Activated T-helper 1 cell treated with anti-CD3 and anti-CD28 coated beads, Interleukin-12 subunit alpha, Interleukin-12 subunit beta, Interleukin-2, Interleukin-4 antibody, amounts not matched to agents 30 ng/mL and 10 ng/mL and 1 ng/mL, durations not matched to agents 14 hours and 24 hours and 36 hours (primary cell): ENCODE measurements at regions not wholly inside any gene's neighbourhood (a gene's known extent, or its start where the extent isn't known, plus 50 kb on each side); places are given as distances from the start of the nearest gene placed in this dataset.
"Not testable (repeated sequence)": the region's sequence is repeated elsewhere in the genome, so short reads cannot be mapped to it uniquely, and the experiment has no call there.

Experiments used
- DNase-seq: peaks from one replicate; pipeline ENCODE4 v3.0.0; 2021; ENCODE audit warnings: low spot score
- H3K27ac Mint-ChIP-seq: one replicate; pipeline ENCODE4 v1.8.0; 2021; ENCODE audit warnings: mild to moderate bottlenecking, mixed read lengths
- H3K27me3 Mint-ChIP-seq: one replicate; pipeline ENCODE4 v1.8.0; 2022; ENCODE audit warnings: mild to moderate bottlenecking, moderate library complexity, mixed read lengths; ENCODE audit not compliant: insufficient read depth
- H3K36me3 Mint-ChIP-seq: one replicate; pipeline ENCODE4 v1.8.0; 2021; ENCODE audit warnings: low read depth, mixed read lengths
- H3K4me1 Mint-ChIP-seq: one replicate; pipeline ENCODE4 v1.8.0; 2021; ENCODE audit warnings: low read depth, mixed read lengths
- H3K4me3 Mint-ChIP-seq: one replicate; pipeline ENCODE4 v1.8.0; 2021; ENCODE audit warnings: mild to moderate bottlenecking, moderate library complexity, mixed read lengths
- H3K9me3 Mint-ChIP-seq: one replicate; pipeline ENCODE4 v1.8.0; 2021; ENCODE audit warnings: mixed read lengths
- intact Hi-C: fragments of 100-400 bp; cut with micrococcal nuclease; formaldehyde crosslinking; loops from one replicate; pipeline ENCODE4 v1.15.1; 2024

DNA sequence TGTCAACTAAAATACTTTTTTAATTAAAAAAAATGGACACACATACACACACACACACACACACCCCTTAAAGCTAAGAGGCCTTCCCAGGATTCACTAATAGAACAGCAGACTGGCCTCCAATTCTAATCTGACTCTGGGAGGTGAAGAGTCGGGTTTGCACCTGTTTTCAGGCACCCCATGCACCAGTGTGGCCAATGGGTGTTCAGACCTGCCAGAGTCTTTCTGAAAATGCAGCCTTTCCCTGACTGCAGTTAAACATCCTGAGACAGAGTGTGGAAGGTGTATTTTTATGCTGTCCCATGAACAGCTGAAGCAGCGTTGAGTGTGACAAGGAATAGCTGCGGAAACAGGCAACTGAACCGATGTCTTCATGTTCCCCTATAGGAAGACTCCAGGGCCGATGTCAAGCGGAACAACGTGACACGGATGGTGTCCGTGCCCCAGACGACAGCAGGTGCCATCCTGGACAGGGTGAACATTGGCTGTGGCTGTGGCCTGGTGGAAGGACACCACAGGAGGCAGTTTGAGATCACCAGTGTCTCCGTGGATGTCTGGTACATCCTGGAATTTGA lies 74.6 kb upstream of the LYZL2 start:
- DNase-seq = no peak
- Mint-ChIP-seq H3K36me3 (peaks cover 2% of the 10 kb centered on the region), H3K27ac (peak overlapping the region; percentile 95), H3K9me3 (no peaks in the 10 kb centered on the region), H3K4me3 (peak overlapping the region; percentile 85), H3K4me1 (peaks cover 76% of the 10 kb centered on the region), H3K27me3 (no peaks in the 10 kb centered on the region)
- intact Hi-C loops = loop anchor here (2.0 to 10.0 kb wide), 5 partner anchors 287 to 1651 kb away; partner anchors contain the start of gene ARHGAP12

DNA sequence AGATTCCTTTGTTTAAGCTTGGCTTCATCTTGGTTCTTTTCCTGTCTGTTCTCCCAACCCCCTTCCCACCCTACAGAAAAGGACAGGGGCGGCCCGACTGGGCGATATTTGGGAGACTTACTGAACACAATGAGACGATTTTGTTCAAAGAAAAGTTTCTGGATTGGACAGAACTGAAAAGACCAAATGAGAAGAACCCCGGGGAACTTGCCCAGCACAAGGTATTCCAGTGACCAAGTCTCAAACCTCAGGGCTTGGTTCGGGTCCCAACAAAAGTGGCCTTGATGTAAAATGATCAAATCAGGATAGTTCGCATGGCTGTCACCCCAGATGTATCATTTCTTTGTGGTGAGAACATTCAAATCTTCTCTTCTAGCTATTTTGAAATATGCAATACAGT lies 73.9 kb upstream of the LYZL2 start:
- Mint-ChIP-seq H3K4me1 (peaks cover 75% of the 10 kb centered on the region), H3K27ac (peak overlapping the region; percentile 95), H3K4me3 (peak overlapping the region; percentile 85)
- not testable (repeated sequence) for H3K27me3 Mint-ChIP-seq, DNase-seq, H3K36me3 Mint-ChIP-seq, H3K9me3 Mint-ChIP-seq
- intact Hi-C loops = loop anchor here (5.0 to 10.0 kb wide), 4 partner anchors 286 to 1651 kb away; partner anchors contain the start of gene ARHGAP12

DNA sequence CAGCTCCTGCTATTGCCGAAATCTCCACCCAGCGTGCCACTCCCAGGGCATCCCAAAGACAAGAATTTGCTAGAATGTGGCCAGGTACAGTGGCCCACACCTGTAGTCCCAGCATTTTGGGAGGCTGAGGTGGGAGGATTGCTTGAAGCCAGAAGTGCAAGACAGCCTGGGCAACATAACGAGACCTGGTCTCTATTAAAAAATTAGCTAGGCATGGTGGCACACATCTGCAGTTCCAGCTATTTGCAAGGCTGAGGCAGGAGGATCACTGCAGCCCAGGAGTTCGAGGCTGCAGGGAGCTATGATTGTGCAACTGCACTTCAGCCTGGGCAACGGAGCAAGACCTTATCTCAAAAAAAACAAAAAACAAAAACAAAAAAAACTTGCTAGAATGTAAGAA lies 73.3 kb upstream of the LYZL2 start:
- H3K9me3 Mint-ChIP-seq = no peaks in the 10 kb centered on the region
- H3K4me1 Mint-ChIP-seq = peaks cover 81% of the 10 kb centered on the region
- DNase-seq = no peak
- peaks cover 3% of the 10 kb centered on the region for H3K36me3 Mint-ChIP-seq
- peak overlapping the region; percentile 89 for H3K27ac Mint-ChIP-seq
- H3K4me3 Mint-ChIP-seq = peak overlapping the region; percentile 85
- intact Hi-C loops = loop anchor here (5.0 to 10.0 kb wide), 4 partner anchors 286 to 1652 kb away; partner anchors contain the start of gene ARHGAP12
- no peaks in the 10 kb centered on the region for H3K27me3 Mint-ChIP-seq

DNA sequence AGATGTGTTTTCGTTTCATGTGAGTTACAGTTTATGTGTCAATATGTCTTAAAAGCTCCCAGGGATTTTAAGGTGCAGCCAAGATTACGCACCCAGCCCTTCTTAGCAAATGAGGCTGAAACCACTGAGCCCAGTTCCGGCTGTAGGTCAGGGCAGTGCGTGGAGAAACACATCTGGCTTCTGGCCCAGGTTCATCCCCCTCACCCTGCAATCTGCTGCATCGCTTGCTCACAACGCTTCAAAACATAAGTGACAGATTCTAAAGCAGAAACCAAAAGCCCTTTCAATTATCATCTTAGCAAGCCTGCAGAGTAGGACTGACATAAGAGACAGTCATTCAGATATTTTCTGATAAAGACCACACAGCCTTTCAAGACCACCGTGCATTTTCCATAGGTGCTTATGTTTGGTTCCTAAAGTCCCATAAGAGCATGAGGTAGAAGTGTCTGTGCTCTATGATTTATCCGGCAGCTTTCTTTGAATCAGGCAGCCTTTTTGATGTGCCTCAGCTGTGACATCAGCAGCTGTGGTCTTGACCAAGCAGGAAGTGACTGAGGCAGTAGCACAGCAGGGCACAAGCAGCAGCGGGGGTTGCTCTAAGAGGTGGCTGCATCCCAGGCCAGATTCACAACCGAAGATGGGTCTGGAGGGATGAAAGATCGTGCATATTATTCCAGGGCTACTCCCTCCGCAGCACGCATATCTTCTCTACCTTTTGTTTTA lies 72.1 kb upstream of the LYZL2 start:
- intact Hi-C loops = loop anchor here (1.0 to 10.0 kb wide), 11 partner anchors 19 to 1653 kb away; partner anchors contain the start of genes ARHGAP12 and ZEB1
- Mint-ChIP-seq H3K27me3 (no peaks in the 10 kb centered on the region), H3K9me3 (no peaks in the 10 kb centered on the region), H3K27ac (peak overlapping the region; percentile 94), H3K4me3 (peak overlapping the region; percentile 73), H3K4me1 (peaks cover 91% of the 10 kb centered on the region), H3K36me3 (peaks cover 5% of the 10 kb centered on the region)
- peak; percentile 74 for DNase-seq

DNA sequence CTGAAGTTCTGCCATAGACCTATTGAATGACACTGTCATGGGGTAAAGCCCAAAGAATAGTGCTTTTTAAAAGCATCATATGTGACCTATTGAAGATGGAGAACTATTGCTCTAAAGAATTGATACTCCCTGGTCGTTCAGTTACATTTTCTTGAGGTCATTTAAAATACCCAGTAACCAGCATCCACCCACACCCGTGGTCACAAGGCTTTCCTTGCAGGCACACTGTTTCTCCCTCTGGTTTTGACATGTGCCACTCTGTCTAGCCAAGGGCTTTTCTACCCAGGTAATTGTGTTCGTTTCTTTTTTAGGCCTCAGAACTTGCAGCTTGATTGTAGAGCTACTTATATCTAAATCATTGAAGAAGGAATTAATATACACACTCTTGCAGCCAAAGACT lies 68.3 kb upstream of the LYZL2 start:
- H3K9me3 Mint-ChIP-seq = no peaks in the 10 kb centered on the region
- H3K36me3 Mint-ChIP-seq = peaks cover 6% of the 10 kb centered on the region
- H3K27ac Mint-ChIP-seq = peak overlapping the region; percentile 70
- H3K27me3 Mint-ChIP-seq = no peaks in the 10 kb centered on the region
- H3K4me1 Mint-ChIP-seq = peaks cover 81% of the 10 kb centered on the region
- peak overlapping the region; percentile 16 for H3K4me3 Mint-ChIP-seq
- DNase-seq = no peak
- intact Hi-C loops = no loop called here

DNA sequence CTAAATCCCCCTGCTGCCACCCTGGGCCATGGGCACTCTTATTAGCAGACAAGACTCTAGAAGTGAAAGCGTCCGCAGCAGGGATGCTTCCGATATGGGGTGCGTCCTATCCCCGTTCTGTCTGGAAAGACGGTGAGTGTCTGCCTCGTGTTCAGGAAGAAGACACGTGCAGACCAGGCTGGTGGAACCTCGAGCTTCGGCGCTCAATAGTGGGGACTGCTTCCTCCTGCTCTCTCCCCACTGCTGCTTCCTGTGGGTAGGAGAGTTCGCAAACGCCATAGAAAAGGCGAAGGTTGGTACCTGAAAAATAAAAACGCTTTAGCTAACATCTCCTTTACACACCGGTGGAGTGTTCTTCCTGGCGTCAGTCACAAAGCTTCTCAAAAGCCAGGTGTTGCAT lies 67.7 kb upstream of the LYZL2 start:
- H3K9me3 Mint-ChIP-seq, DNase-seq, H3K27me3 Mint-ChIP-seq, intact Hi-C loops, H3K36me3 Mint-ChIP-seq: not testable (repeated sequence)
- peaks cover 76% of the 10 kb centered on the region for H3K4me1 Mint-ChIP-seq
- peak overlapping the region; percentile 70 for H3K27ac Mint-ChIP-seq
- peak overlapping the region; percentile 15 for H3K4me3 Mint-ChIP-seq

DNA sequence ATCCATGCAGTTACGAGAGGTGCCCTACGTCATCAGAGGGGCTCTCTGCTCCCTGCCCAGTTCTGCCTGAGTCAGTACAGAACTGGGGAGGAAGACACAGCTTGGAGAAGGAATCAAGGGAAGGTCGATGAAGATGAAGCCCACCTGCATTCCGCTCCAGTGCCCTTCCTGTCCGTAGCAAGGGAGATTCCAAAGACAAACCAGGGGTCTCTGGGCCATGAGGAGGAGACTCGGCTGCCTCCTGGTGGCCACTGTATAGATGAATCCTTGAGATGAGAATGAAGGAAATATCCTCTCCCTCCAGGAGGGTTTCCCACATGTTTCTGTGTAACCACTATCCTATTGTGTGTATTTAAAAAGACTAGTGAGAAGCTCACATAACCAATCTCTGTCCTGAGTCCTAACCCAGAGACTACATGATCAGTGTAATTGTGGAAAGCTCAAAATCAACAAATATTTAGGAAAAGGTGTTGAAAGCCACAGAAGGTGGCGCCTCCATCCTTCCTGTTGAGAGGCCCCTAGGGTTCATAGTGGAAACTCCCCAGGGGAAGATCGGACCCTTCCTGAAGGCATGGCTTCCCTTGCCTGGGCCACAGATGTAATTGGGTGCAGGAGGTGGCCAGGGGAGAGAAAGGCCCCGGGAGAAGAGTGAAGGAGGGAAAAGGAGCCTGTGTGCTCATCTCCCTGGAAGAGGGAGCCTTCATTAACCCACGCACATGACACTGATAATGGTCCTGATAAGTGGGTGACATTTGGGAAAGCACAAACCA lies 67.0 kb upstream of the LYZL2 start:
- peak overlapping the region; percentile 31 for H3K4me3 Mint-ChIP-seq
- H3K36me3 Mint-ChIP-seq, intact Hi-C loops, H3K27me3 Mint-ChIP-seq, DNase-seq, H3K9me3 Mint-ChIP-seq: not testable (repeated sequence)
- peak overlapping the region; percentile 90 for H3K27ac Mint-ChIP-seq
- peaks cover 73% of the 10 kb centered on the region for H3K4me1 Mint-ChIP-seq

DNA sequence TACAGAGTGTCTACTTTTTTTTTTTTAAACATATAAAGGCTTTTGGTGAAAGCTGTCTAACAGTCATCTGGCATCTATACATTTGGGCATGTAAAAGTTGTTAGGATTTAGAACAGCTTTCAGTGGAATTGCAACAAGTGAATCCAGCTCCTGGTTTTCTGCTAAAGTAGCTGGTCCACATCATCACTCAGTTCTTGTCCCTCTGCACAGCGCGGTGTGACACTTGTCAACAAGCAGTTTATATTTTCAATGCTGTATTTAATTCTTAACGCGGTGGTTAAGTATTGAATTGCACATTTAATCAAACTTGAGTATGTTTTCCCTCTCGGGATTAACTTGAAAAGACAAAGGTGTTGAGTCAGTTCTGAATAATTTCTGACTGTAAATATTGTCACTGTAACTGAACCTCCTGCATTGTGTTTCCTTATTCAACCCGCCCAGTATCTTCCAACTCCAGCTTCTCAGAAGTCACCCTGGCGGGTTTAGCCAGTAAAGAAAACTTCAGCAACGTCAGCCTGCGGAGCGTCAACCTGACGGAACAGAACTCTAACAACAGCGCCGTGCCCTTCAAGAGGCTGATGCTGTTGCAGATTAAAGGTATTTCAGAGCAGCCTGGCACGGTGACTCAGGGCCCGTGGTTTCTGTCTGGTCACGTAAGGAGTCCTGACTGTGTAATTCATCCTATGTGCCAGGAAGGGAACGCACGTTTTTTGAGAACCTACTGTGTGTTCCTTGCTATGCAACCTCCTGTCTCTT lies 66.1 kb upstream of the LYZL2 start:
- H3K27me3 Mint-ChIP-seq, H3K36me3 Mint-ChIP-seq, H3K9me3 Mint-ChIP-seq: not testable (repeated sequence)
- H3K4me3 Mint-ChIP-seq = peak overlapping the region; percentile 31
- intact Hi-C loops = loop anchor here (1.0 to 2.0 kb wide), 2 partner anchors 8 to 647 kb away; no protein-coding TSS in a partner anchor
- H3K27ac Mint-ChIP-seq = peak overlapping the region; percentile 90
- peaks cover 66% of the 10 kb centered on the region for H3K4me1 Mint-ChIP-seq
- DNase-seq = peak; percentile 65

DNA sequence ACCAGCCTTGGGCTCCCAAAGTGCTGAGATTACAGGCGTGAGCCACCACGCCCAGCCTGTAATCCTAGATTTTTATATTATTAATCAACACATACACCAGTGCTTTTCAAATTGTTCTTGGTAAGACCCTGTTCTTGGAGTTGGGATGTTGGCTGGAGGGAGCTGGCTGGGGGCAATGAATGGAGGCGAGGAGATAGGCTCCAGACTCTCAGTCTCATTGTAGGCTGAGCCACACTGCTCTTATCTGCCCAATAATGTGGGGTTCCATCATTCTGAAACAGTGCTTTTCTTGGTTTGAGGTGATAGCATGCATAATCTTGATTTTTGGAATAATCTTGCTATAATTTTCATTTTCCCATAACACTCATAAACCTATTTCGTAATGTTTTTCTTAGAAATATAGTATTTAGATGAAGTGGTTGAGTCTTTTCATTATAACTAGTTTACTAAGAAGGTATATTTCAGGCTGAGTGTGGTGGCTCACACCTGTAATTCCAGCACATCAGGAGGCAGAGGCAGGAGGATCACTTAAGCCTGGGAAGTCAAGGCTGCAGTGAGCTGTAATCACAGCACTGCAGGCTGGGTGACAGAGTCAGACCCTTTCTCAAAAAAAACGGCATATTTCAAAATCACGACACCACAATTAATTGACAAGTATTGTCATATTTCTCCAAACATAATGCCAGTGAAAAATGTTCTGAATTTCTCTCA lies 65.1 kb upstream of the LYZL2 start:
- H3K27me3 Mint-ChIP-seq = no peaks in the 10 kb centered on the region
- H3K27ac Mint-ChIP-seq = peak overlapping the region; percentile 82
- peaks cover 8% of the 10 kb centered on the region for H3K36me3 Mint-ChIP-seq
- H3K4me1 Mint-ChIP-seq = peaks cover 56% of the 10 kb centered on the region
- no peak for DNase-seq
- intact Hi-C loops = loop anchor here (1.0 to 2.0 kb wide), 3 partner anchors 7 to 648 kb away; no protein-coding TSS in a partner anchor
- H3K4me3 Mint-ChIP-seq = peak overlapping the region; percentile 49
- no peaks in the 10 kb centered on the region for H3K9me3 Mint-ChIP-seq

DNA sequence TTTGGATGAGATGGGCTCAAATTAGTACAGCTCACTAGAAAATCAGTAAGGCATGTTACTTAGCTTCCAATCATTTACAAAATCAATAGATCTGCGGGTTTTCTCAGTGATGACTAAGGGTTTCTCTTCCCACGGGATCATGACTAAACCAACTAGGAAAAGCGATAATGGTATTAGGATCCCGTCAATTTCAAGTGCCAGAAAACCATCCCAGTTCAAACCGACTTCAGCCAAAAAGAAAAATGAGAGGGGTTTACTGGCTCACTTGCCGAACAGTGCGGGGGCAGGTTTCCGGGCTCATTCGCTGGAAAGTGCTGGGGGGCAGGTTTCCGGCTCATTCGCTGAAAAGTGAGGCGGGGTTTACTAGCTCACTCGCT lies 62.1 kb upstream of the LYZL2 start:
- H3K9me3 Mint-ChIP-seq = no peaks in the 10 kb centered on the region
- no peak for DNase-seq
- H3K4me1 Mint-ChIP-seq = peaks cover 47% of the 10 kb centered on the region
- intact Hi-C loops = no loop called here
- no peak overlapping the region for H3K4me3 Mint-ChIP-seq
- H3K27ac Mint-ChIP-seq = no peak overlapping the region
- peaks cover 4% of the 10 kb centered on the region for H3K36me3 Mint-ChIP-seq
- H3K27me3 Mint-ChIP-seq = no peaks in the 10 kb centered on the region

DNA sequence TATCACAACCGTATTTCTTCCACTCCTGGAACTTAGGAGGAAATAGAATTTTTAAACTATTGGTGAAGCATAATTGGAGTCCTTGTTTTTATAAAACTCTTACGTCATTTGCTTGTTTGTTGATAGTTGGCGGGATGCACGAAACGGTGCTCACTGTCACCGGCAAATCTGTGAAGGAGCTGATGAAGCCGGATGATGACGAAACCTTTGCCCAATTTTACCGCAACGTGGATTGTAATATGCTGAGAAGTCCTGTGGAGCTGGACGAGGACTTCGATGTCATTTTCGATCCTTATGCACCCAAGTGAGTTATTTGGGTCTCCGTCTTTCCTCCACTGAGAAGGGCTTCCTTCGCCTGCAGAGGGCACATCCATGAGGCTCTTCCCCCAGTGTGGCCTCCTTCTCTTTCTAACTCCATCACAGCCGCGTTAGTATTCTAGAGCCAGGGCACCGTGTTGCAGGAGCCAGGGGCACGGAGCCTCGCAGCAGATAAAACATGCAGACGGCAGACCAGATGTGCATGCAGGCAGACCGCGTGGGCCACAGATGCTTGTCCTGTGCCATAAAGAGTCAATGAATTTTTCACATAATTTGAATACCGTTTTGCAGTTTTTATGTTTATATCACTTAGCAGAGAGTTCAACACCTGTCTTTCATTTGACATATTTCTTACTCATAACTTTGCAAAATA lies 61.5 kb upstream of the LYZL2 start:
- H3K27ac Mint-ChIP-seq, H3K4me3 Mint-ChIP-seq, H3K9me3 Mint-ChIP-seq, H3K36me3 Mint-ChIP-seq, DNase-seq, intact Hi-C loops, H3K27me3 Mint-ChIP-seq: not testable (repeated sequence)
- peaks cover 47% of the 10 kb centered on the region for H3K4me1 Mint-ChIP-seq
